ENCODE measurements at regions not wholly inside any gene's neighbourhood (a gene's known extent, or its start where the extent isn't known, plus 50 kb on each side); places are given as distances from the start of the nearest gene placed in this dataset.

DNA sequence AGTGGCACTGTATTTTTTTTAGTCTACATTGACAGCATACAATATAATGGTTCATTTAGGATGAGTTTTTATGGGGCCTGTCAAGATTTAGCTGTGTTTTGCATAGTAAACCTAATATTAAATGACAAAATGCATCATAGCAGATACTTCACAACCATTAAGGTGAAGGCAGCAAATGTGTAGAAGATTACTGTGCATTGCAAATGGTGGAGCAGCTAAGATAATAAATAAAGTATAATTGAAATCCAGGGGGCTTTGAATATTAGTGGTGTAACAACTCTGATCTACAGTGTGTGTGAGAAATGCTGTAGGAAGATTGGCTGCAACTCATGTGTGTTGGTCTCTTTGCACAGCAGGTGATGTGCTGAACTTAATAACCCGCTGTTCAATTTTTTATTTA lies 801.9 kb upstream of the CITED2 start:
- TF ChIP-seq, protein P1, sequence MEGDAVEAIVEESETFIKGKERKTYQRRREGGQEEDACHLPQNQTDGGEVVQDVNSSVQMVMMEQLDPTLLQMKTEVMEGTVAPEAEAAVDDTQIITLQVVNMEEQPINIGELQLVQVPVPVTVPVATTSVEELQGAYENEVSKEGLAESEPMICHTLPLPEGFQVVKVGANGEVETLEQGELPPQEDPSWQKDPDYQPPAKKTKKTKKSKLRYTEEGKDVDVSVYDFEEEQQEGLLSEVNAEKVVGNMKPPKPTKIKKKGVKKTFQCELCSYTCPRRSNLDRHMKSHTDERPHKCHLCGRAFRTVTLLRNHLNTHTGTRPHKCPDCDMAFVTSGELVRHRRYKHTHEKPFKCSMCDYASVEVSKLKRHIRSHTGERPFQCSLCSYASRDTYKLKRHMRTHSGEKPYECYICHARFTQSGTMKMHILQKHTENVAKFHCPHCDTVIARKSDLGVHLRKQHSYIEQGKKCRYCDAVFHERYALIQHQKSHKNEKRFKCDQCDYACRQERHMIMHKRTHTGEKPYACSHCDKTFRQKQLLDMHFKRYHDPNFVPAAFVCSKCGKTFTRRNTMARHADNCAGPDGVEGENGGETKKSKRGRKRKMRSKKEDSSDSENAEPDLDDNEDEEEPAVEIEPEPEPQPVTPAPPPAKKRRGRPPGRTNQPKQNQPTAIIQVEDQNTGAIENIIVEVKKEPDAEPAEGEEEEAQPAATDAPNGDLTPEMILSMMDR (IDR thresholded peaks at IDR 0.05; ENCODE audit: insufficient read depth, low read length, poor library complexity, severe bottlenecking): no peak
- TF ChIP-seq EZH2phosphoT487 (conservative IDR thresholded peaks at IDR 0.05; ENCODE audit: low read length): no peak
